Renal cortical epithelial cell (primary cell): ENCODE measurements at regions not wholly inside any gene's neighbourhood (a gene's known extent, or its start where the extent isn't known, plus 50 kb on each side); places are given as distances from the start of the nearest gene placed in this dataset.
"Not testable (repeated sequence)": the region's sequence is repeated elsewhere in the genome, so short reads cannot be mapped to it uniquely, and the experiment has no call there.

Experiments used
- DNase-seq: peaks from one replicate; pipeline ENCODE4 v3.0.0-alpha.2; 2011; ENCODE audit warnings: low read depth

- DNase-seq = no peak
These were observed 172.8 kb upstream of the NUDT4 start for GRCh38 chr12:93204896-93205295.

DNA sequence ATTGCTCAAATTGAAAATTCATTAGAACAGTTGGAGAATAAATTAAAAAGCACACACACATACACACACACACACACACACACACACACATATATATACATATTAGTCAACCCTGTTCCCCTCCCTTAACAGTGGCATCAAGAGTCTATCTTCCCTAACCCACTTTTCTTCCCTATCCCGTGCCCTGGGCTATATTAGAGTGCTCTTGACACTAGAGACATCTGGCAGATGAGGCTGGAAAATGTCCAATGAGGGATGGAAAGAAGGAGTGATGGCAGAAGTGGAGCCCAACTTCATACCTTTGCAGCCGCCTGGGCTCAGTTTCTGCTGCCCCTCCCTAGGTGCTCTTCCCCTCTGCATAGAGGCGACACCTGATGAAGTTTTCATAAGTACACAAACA lies 172.4 kb upstream of the NUDT4 start:
- no peak for DNase-seq

DNA sequence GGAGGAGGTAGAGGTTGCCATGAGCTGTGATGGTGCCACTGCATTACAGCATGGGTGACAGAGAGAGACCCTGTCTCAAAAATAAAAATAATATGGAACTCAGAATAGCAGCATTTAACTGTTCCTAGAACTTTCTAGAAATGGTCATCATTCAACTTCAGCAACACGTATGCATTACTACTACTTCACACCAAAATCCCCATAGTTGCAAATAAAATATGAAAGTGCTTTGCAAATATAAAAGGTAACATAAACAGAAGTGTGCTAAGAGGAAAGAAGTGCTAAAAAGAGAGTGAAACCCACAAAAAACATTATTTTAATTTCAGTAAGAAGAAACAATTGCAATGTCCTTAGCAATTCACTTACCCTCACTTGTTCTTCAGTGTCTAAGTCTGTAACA lies 169.7 kb upstream of the NUDT4 start:
- DNase-seq = no peak

GRCh38 chr12:93214523-93215289 lies 163.0 kb upstream of the NUDT4 start:
- peak; percentile 43 for DNase-seq

DNA sequence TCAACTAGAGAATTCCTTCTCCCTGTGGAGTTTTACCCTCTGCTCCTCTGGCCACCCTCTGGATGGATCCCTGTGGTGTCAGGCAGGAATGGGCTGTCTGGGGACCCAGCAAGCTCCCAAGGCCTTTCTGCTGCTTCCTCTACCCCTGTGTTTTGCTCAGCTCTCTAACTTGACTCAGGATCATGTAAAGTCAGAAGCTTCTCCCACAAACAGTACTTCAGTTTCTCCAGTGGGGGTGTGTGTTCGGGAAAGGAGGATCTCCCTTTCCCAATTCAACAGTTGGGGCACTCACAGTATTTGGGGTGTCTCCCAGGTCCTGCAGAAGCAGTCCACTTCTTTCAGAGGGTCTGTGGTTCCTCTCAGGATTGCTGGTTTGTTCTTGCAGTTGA lies 162.4 kb upstream of the NUDT4 start:
- no peak for DNase-seq

DNA sequence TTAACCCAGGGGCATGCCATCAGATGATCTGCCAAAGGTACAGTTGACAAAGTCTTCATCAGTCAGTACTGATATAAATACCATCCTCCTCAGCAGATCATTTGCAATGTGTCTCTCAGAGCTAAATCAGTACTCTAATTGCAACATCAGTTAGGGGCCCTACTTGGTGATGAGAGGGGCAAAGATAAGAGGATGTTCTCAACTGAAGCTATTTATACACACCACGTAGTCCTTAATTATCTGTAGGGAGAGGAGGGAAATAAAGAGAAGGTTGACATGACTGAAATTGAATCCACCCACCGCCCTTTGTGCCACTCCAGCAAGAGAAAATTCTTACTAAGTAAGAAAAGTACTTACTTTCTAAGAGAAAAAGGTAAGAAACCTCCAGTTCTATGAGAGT lies 157.8 kb upstream of the NUDT4 start:
- no peak for DNase-seq

- no peak for DNase-seq
These were observed 155.9 kb upstream of the NUDT4 start for GRCh38 chr12:93221841-93222240.

DNA sequence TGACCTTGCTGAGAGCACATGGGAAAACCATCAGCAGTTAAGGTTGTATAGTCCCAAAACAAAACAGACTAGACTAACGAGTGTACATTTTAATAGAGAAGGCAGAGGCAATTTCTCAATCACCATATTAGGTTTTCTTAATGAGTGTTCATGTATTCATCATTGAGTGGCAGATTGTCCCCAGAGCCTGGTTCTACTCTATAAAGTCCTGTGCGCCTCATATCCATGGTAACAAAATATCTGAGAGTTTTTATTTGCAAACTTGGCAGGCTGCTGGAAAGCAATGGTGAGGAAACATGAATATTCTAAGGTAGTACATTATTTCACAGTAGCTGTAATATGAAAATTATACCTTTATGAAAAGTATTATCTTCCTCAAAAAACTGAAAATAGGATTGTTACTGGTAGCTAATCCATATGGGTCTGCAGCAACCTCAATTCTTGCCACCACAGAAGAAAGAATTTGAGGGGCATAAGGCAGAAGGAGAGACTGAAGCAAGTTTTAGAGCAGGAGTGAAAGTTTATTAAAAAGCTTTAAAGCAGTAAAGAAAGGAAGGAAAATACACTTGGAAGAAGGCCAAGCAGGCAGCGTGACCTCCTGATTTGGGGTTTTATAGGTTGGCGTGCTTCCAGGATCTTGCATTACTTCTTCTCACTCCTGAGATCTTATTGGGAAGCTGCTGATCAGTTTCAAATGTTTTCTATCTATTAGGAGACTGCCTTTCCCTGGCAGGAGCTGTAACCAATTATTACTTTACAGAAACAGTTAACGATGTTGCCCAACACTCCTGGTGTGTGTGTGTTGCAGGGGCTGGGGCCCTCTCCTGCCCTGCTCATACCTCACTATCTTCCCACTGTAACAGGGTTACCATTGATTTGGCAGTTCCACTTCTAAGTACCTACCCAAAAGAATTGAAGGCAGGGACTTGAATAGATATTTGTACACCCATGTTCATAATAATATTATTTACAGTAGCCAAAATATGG lies 154.0 kb upstream of the NUDT4 start:
- DNase-seq = peak; percentile 71

DNA sequence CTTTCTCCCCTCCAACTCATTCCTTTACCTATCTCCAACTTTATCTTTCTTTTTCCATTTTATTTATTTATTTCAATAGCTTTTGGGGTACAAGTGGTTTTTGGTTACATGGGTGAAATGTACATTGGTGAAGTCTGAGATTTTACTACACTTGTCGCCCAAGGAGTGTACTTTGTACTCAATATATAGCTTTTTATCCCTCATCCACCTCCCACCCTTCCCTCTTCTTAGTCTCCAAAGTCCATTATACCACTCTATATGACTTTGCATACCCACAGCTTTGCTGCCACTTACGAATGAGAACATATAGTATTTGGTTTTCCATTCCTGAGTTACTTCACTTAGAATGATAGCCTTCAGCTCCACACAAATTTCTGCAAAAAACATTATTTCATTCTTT lies 152.6 kb upstream of the NUDT4 start:
- DNase-seq = no peak

DNA sequence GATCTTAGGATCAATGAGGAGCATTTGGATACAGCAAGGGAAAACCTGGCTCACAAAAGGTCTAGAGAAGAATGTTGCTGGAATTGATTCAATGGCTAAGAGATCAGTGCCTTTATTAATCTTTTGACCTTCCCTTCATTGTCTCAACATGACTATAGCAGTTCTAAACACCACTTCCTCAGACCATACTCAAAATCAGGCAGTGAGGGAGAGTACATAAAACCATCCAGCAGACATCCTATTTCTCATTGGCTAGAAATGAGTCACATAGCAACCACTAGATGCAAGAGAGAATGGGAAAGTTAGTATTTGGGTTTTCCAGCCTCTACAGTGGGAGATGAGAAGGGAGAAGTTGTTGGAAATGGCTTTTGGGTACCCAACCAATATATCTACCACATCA lies 151.4 kb upstream of the NUDT4 start:
- no peak for DNase-seq

DNA sequence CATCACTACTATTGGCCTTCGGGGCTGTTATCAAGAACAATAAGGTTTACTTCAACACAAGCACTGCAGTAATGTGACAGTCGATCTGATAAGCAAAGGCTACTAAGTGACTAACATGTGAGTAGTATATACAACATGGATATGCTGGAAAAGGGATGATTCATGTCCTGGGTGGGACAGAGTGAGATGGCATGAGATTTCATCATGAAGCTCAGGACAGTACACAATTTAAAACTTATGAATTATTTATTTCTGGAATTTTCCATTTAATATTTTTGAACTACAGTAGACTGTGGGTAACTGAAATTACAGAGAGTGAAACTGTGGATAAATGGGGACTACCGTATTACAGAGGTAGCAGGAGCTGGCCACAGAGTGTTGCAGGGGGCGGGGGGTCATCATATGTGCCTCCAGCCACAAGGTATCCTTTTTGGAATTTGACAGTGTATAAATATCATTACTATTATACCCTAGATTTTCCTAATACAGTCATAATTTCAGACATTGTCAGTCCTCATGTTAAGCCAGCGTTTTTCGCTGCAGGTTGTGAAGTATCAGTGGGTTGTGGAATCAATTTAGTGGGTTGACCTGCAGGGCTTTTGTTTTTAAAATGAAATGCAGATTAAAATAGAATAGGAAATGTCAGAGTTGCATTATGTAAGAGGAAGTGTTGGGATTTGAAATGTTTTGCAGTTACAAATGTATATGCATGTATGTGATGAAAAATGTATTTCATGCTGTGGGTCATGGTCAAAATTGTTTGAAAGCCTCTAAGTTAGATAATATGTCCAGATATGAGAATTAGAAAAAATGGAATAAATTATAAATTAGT lies 148.0 kb upstream of the NUDT4 start:
- peak; percentile 58 for DNase-seq

DNA sequence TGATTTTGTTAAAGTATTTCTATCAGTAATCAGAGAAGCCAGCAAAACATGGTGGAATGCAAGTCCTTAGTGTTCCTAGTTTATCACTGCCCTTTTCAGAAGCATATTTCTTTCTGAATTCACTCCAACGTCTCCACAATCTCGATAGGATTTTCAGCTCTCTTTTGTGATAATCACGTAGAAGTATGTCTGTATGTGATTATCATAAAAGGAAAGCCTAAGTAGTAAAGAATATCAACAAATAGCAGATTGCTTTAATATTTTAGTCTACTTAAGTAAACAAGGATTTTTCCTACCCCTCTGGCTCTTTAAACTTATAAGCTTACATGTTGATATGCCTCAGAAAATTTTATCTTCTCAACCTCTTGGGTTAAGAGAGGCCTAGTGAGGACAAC lies 147.4 kb upstream of the NUDT4 start:
- DNase-seq = no peak

GRCh38 chr12:93231938-93232337 lies 145.8 kb upstream of the NUDT4 start:
- DNase-seq = no peak

GRCh38 chr12:93234641-93235040 lies 143.1 kb upstream of the NUDT4 start:
- DNase-seq = no peak

- no peak for DNase-seq
These were observed 141.8 kb upstream of the NUDT4 start for GRCh38 chr12:93235881-93236280.

DNA sequence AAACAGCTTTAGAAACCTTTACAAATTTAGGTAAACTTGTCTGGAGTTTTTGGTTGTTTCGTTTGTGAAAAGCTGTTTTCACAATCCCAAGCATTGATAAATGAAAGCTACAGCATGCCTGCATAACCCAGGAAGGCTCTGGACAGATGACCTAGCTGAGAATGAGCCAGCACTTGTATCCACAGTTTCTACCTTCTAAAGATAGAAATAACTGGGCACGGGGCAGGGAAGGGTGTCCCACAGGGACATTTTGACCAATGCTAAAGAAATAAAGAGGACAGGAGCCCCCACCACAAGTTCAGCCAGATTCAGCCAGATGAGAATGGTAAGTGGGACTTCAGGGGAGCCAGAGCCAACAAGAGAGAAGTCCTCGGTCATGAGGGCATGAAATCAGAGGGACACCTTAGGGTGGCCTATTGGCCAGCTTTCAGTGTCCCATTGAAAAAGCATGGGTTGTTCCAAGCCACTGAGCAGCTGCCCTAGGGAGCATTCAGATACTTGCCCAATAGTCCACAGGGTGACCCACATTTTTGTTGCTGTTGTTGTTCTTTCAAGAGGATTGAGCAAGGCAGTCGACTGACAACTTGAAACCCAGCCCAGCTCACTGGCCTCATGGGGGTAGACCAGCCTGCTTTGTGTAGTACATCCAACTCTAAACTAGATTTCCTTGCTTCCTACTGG lies 140.3 kb upstream of the NUDT4 start:
- peak; percentile 76 for DNase-seq

GRCh38 chr12:93238512-93239262 lies 139.0 kb upstream of the NUDT4 start:
- not testable (repeated sequence) for DNase-seq

GRCh38 chr12:93239789-93240188 lies 137.9 kb upstream of the NUDT4 start:
- not testable (repeated sequence) for DNase-seq

- DNase-seq = no peak
These were observed 135.4 kb upstream of the NUDT4 start for GRCh38 chr12:93242154-93242972.

DNA sequence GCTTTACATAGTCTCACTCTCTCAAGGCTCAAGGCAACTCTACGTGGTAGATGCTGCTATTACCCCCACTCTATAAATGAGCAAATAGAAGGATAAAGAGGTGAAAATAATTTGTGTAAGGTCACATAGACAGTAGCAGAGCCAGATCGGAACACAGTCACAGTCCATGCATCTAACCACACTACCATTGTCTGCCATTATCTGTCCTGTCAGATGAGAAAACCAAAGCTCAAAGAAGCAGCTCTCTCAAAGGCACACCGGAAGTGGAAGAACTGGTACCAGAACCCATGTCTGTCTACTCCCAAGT lies 134.4 kb upstream of the NUDT4 start:
- no peak for DNase-seq
